Suprapubic skin (tissue), 4 donors: ENCODE measurements at regions not wholly inside any gene's neighbourhood (a gene's known extent, or its start where the extent isn't known, plus 50 kb on each side); places are given as distances from the start of the nearest gene placed in this dataset.

Source experiments
- DNase-seq, 2 donors: peaks; one replicate each; pipeline ENCODE4 v3.0.0-alpha.2; 2019; ENCODE audit warnings: low spot score in 2 of 2
- H3K27ac ChIP-seq: fragments of 200-600 bp; sonication (generic); one replicate; pipeline ENCODE4 v1.5.1; 2019
- H3K27me3 ChIP-seq: fragments of 200-600 bp; sonication (generic); one replicate; pipeline ENCODE4 v1.5.1; 2019
- H3K36me3 ChIP-seq: fragments of 200-600 bp; sonication (generic); one replicate; pipeline ENCODE4 v1.5.1; 2019
- H3K4me1 ChIP-seq: fragments of 200-600 bp; sonication (generic); one replicate; pipeline ENCODE4 v1.5.1; 2019
- H3K4me3 ChIP-seq: fragments of 200-600 bp; sonication (generic); one replicate; pipeline ENCODE4 v1.5.1; 2019; ENCODE audit warnings: mild to moderate bottlenecking
- H3K9me3 ChIP-seq: fragments of 200-600 bp; sonication (generic); one replicate; pipeline ENCODE4 v1.5.1; 2019
- CTCF ChIP-seq, 2 donors: fragments of 200-600 bp in 1 of 2; fragments of 450-650 bp in 1 of 2; sonication (generic) in 1 of 2; IDR thresholded peaks; one replicate each; pipeline ENCODE4 v1.5.1; 2016 to 2019; ENCODE audit warnings: antibody characterized with exemption in 2 of 2, mild to moderate bottlenecking in 1 of 2, moderate library complexity in 1 of 2
- EP300 ChIP-seq: sonication (generic); formaldehyde crosslinking; IDR thresholded peaks from one replicate; pipeline ENCODE4 v1.6.1; 2017; ENCODE audit warnings: antibody characterized with exemption
- POLR2A ChIP-seq, 2 donors: fragments of 450-650 bp; IDR thresholded peaks; one replicate each; pipeline ENCODE4 v1.6.1; 2017; ENCODE audit warnings: antibody characterized with exemption in 2 of 2, mild to moderate bottlenecking in 2 of 2, moderate library complexity in 2 of 2
- POLR2AphosphoS5 ChIP-seq, 3 donors: sonication (generic); formaldehyde crosslinking; IDR thresholded peaks; one replicate each; pipeline ENCODE4 v1.6.1; 2017; ENCODE audit warnings: antibody characterized with exemption in 3 of 3
- WGBS: methylation state at CpG from one replicate; pipeline ENCODE4 v1.1.5; 2018; 5-methylcytosine and 5-hydroxymethylcytosine counted together

- TF ChIP-seq POLR2AphosphoS5 (IDR thresholded peaks at IDR 0.05): no peak
- no peak for TF ChIP-seq CTCF (IDR thresholded peaks at IDR 0.05)
- no peak for TF ChIP-seq POLR2A (IDR thresholded peaks at IDR 0.05)
- no peak for TF ChIP-seq EP300
- 96% methylated on average over 3 of the region's 3 CpGs for WGBS
- no peak overlapping the region for H3K4me3 ChIP-seq
- H3K4me1 ChIP-seq: no peaks in the 10 kb centered on the region
- no peaks in the 10 kb centered on the region for H3K36me3 ChIP-seq
- DNase-seq: no peak
- H3K9me3 ChIP-seq: no peaks in the 10 kb centered on the region
- no peak overlapping the region for H3K27ac ChIP-seq
- no peaks in the 10 kb centered on the region for H3K27me3 ChIP-seq
These were observed 214.4 kb downstream of the HS3ST1 start for GRCh38 chr4:11214281-11214680.

- Histone ChIP-seq H3K27me3 (no peaks in the 10 kb centered on the region), H3K36me3 (no peaks in the 10 kb centered on the region), H3K27ac (no peak overlapping the region), H3K4me3 (no peak overlapping the region), H3K9me3 (no peaks in the 10 kb centered on the region), H3K4me1 (no peaks in the 10 kb centered on the region)
- DNase-seq: no peak
- WGBS: 64% methylated on average over 5 of the region's 5 CpGs
- no peak for TF ChIP-seq EP300
These were observed 218.9 kb downstream of the HS3ST1 start for GRCh38 chr4:11209826-11210225.

GRCh38 chr4:11201256-11201655 lies 227.4 kb downstream of the HS3ST1 start:
- 79% methylated on average over 2 of the region's 2 CpGs for WGBS
- Histone ChIP-seq H3K36me3 (no peaks in the 10 kb centered on the region), H3K27ac (no peak overlapping the region), H3K9me3 (no peaks in the 10 kb centered on the region), H3K27me3 (no peaks in the 10 kb centered on the region), H3K4me1 (no peaks in the 10 kb centered on the region), H3K4me3 (no peak overlapping the region)
- no peak for DNase-seq
- TF ChIP-seq POLR2AphosphoS5 (IDR thresholded peaks at IDR 0.05) (no peak), EP300 (no peak), POLR2A (IDR thresholded peaks at IDR 0.05) (no peak), CTCF (IDR thresholded peaks at IDR 0.05) (no peak)

GRCh38 chr4:11198516-11199305 lies 230.0 kb downstream of the HS3ST1 start:
- no peaks in the 10 kb centered on the region for H3K4me1 ChIP-seq

GRCh38 chr4:11197631-11198341 lies 230.9 kb downstream of the HS3ST1 start:
- H3K36me3 ChIP-seq: no peaks in the 10 kb centered on the region
- H3K27ac ChIP-seq: no peak overlapping the region
- H3K4me1 ChIP-seq: no peaks in the 10 kb centered on the region
- no peaks in the 10 kb centered on the region for H3K27me3 ChIP-seq
- no peak for DNase-seq
- H3K4me3 ChIP-seq: no peak overlapping the region
- no peak for TF ChIP-seq POLR2A (IDR thresholded peaks at IDR 0.05)
- 86% methylated on average over 8 of the region's 8 CpGs for WGBS
- H3K9me3 ChIP-seq: no peaks in the 10 kb centered on the region

More at GRCh38 chr4:11198516-11199305, 230.0 kb downstream of the HS3ST1 start:
- DNase-seq: no peak
- no peak for TF ChIP-seq CTCF (IDR thresholded peaks at IDR 0.05)
- TF ChIP-seq EP300: no peak
- TF ChIP-seq POLR2A (IDR thresholded peaks at IDR 0.05): no peak
- TF ChIP-seq POLR2AphosphoS5 (IDR thresholded peaks at IDR 0.05): no peak
- 86% methylated on average over 14 of the region's 14 CpGs for WGBS
- Histone ChIP-seq H3K9me3 (no peaks in the 10 kb centered on the region), H3K27ac (no peak overlapping the region), H3K4me3 (no peak overlapping the region), H3K36me3 (no peaks in the 10 kb centered on the region), H3K27me3 (no peaks in the 10 kb centered on the region)

- Histone ChIP-seq H3K9me3 (no peaks in the 10 kb centered on the region), H3K27me3 (no peaks in the 10 kb centered on the region), H3K4me1 (no peaks in the 10 kb centered on the region), H3K27ac (no peak overlapping the region), H3K36me3 (no peaks in the 10 kb centered on the region), H3K4me3 (no peak overlapping the region)
- DNase-seq: no peak
- 78% methylated on average over 4 of the region's 4 CpGs for WGBS
- TF ChIP-seq EP300: no peak
- no peak for TF ChIP-seq POLR2AphosphoS5 (IDR thresholded peaks at IDR 0.05)
- TF ChIP-seq POLR2A (IDR thresholded peaks at IDR 0.05): no peak
- TF ChIP-seq CTCF (IDR thresholded peaks at IDR 0.05): no peak
These were observed 231.7 kb downstream of the HS3ST1 start for GRCh38 chr4:11196927-11197522.
